DOHH2 (cell line): ENCODE measurements at regions not wholly inside any gene's neighbourhood (a gene's known extent, or its start where the extent isn't known, plus 50 kb on each side); places are given as distances from the start of the nearest gene placed in this dataset.

Experiments
- CTCF ChIP-seq: fragments of 200-600 bp; sonication (generic); IDR thresholded peaks from one replicate; pipeline ENCODE4 v1.5.1; 2014; ENCODE audit warnings: antibody characterized with exemption, mild to moderate bottlenecking, low read depth, low read length; ENCODE audit not compliant: poor library complexity, severe bottlenecking
- EZH2phosphoT487 ChIP-seq: fragments of 200-600 bp; sonication (generic); IDR thresholded peaks from 2 replicates; pipeline ENCODE4 v1.6.1; 2017; ENCODE audit warnings: borderline replicate concordance, mild to moderate bottlenecking, antibody characterized with exemption, low read length, moderate library complexity, mixed read lengths

DNA sequence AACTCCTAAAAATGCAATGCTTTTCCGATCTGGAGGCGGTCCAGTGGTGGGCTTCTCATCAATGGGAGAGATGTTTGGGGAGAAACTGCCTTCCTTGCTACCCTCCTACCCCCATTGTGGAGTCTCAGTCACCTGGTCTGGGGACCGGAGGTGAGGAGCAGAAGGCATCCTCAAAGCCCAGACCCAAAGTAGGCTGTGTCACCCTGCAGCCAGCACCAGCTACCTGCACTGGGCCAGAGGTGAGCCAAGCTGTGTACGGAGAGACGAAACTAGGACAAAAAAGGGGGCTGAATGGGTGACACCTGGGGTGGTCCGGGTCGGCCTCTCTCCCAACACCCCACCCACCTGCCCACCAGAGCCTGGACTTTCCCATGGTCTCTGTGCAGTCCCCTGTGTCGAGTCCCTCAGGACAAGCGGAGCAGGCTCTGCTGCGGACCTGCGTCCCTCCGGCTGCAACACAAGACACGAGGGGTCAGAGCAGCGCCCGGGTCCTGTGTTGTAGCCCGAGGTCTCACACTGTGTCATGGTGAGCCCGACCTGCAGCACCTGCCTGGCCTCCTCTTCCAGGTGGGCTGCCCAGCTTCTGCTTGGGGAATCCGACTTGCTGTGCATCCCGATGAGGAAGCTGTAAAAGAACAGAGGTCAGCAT, 68.0 kb upstream of the RMP24 start:
- no peak for TF ChIP-seq CTCF
- no peak for TF ChIP-seq EZH2phosphoT487
